RWPE2 (cell line): ENCODE measurements at regions not wholly inside any gene's neighbourhood (a gene's known extent, or its start where the extent isn't known, plus 50 kb on each side); places are given as distances from the start of the nearest gene placed in this dataset.

Experiments used
- ATAC-seq: fragments of 200-7000 bp; cut with Tn5 transposase; 3 replicates; pipeline ENCODE4 v1.9.1; 2021; ENCODE audit warnings: low read depth
- DNase-seq: peaks from one replicate; pipeline ENCODE4 v3.0.0-alpha.2; 2020; ENCODE audit warnings: low spot score
- H3K27ac ChIP-seq: fragments of 450-650 bp; 2 replicates; pipeline ENCODE4 v1.5.1; 2017; ENCODE audit warnings: mild to moderate bottlenecking; ENCODE audit not compliant: poor library complexity, severe bottlenecking
- H3K27me3 ChIP-seq: fragments of 250-450 bp; sonication (Bioruptor Pico); 2 replicates; pipeline ENCODE4 v1.5.1; 2021; ENCODE audit warnings: mild to moderate bottlenecking, moderate library complexity; ENCODE audit not compliant: insufficient read depth, poor library complexity, severe bottlenecking
- H3K36me3 ChIP-seq: fragments of 250-450 bp; sonication (Bioruptor Pico); 2 replicates; pipeline ENCODE4 v1.5.1; 2020; ENCODE audit warnings: low read depth, mild to moderate bottlenecking, moderate library complexity
- H3K4me1 ChIP-seq: fragments of 250-450 bp; sonication (Bioruptor Pico); 2 replicates; pipeline ENCODE4 v1.5.1; 2021; ENCODE audit warnings: mild to moderate bottlenecking, moderate library complexity; ENCODE audit not compliant: insufficient read depth, poor library complexity, severe bottlenecking
- H3K4me3 ChIP-seq: fragments of 250-450 bp; sonication (Bioruptor Pico); 2 replicates; pipeline ENCODE4 v1.5.1; 2021; ENCODE audit warnings: mild to moderate bottlenecking, moderate library complexity; ENCODE audit not compliant: severe bottlenecking
- H3K9me3 ChIP-seq: fragments of 250-450 bp; sonication (Bioruptor Pico); 2 replicates; pipeline ENCODE4 v1.5.1; 2021; ENCODE audit warnings: mild to moderate bottlenecking, moderate library complexity; ENCODE audit not compliant: severe bottlenecking
- TF ChIP-seq, protein P1 (sequence below): fragments of 450-650 bp; IDR thresholded peaks from one replicate; pipeline ENCODE4 v1.5.1; 2017; ENCODE audit warnings: mild to moderate bottlenecking, moderate library complexity; ENCODE audit not compliant: poor library complexity, severe bottlenecking

DNA sequence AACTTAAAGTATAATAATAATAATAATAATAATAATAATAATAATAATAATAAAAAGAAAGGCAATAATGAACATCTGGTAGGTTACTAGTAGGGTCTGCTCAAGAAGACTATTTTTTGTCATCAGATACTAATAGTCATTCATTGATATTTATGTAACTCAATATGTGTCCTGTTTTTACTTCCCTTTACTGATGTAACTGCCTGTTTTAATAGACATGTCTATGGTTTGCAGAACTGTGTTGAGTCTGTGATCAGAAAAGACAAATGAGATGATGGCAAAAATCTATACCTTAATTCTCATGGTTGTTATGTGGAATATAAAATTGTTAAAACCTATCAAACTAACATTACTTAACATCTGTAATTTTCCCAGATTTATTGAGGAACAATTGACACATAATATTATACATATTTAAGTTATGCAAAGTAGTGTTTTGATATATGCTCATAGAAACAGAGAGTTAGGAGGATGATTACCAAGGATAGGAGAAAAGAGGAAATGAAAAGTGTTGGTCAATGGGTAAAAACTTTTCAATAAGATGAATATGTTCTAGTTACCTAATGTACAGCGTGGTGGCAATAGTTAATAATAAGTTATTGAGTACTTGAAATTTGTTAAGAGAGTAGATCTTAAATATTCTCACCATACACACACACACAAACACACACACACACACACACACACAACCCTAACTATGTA, 699.4 kb downstream of the ZPLD1 start:
- H3K9me3 ChIP-seq = no peaks in the 10 kb centered on the region
- H3K4me1 ChIP-seq = no peaks in the 10 kb centered on the region
- no peak overlapping the region for H3K27ac ChIP-seq
- DNase-seq (no peak), ATAC-seq (no peak)
- no peaks in the 10 kb centered on the region for H3K27me3 ChIP-seq
- no peaks in the 10 kb centered on the region for H3K36me3 ChIP-seq
- H3K4me3 ChIP-seq = no peak overlapping the region
- TF ChIP-seq, protein P1, sequence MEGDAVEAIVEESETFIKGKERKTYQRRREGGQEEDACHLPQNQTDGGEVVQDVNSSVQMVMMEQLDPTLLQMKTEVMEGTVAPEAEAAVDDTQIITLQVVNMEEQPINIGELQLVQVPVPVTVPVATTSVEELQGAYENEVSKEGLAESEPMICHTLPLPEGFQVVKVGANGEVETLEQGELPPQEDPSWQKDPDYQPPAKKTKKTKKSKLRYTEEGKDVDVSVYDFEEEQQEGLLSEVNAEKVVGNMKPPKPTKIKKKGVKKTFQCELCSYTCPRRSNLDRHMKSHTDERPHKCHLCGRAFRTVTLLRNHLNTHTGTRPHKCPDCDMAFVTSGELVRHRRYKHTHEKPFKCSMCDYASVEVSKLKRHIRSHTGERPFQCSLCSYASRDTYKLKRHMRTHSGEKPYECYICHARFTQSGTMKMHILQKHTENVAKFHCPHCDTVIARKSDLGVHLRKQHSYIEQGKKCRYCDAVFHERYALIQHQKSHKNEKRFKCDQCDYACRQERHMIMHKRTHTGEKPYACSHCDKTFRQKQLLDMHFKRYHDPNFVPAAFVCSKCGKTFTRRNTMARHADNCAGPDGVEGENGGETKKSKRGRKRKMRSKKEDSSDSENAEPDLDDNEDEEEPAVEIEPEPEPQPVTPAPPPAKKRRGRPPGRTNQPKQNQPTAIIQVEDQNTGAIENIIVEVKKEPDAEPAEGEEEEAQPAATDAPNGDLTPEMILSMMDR = no peak

DNA sequence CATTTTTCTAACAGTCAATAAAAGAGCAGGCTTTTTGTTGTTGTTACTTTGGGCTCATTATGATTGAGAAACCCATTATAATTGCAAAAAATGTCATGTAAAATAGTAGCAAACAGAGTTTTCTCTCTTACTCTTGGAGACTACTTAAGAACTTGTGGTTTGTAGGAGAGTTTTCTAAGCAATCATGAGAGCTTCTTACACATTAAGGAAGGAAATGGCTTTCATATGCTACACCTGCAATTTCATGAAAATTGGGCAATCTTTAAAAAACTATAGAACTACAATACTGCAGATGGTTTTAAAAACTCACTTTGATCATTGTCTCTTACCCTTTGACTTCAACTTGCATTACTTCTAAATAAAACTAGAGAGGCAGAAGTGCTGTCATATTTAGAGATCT, 701.8 kb downstream of the ZPLD1 start:
- DNase-seq (no peak), ATAC-seq (no peak)
- no peaks in the 10 kb centered on the region for H3K36me3 ChIP-seq
- H3K27me3 ChIP-seq = no peaks in the 10 kb centered on the region
- no peak overlapping the region for H3K4me3 ChIP-seq
- TF ChIP-seq, protein P1 = no peak
- H3K4me1 ChIP-seq = no peaks in the 10 kb centered on the region
- H3K9me3 ChIP-seq = no peaks in the 10 kb centered on the region
- no peak overlapping the region for H3K27ac ChIP-seq

DNA sequence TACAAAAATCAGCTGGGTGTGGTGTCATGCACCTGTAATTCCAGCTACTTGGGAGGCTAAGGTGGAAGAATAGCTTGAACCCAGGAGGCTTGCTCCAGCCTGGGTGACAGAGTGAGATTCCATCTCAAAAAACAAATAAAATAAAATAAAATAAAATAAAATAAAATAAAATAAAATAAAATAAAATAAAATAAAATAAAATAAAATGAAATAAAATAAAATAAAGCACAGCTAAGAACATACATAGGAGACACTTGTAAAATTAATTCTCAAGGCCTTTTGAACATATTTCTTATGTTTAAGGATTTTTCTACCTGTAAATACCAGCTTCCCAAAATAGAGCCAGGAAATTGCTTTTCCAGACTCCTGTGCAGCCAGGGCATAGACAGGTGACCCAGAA, 703.0 kb downstream of the ZPLD1 start:
- no peaks in the 10 kb centered on the region for H3K4me1 ChIP-seq
- no peaks in the 10 kb centered on the region for H3K36me3 ChIP-seq
- no peak for ATAC-seq
- no peak overlapping the region for H3K4me3 ChIP-seq
- no peak overlapping the region for H3K27ac ChIP-seq
- no peaks in the 10 kb centered on the region for H3K27me3 ChIP-seq
- H3K9me3 ChIP-seq = no peaks in the 10 kb centered on the region
- no peak for DNase-seq
- TF ChIP-seq, protein P1 = no peak

DNA sequence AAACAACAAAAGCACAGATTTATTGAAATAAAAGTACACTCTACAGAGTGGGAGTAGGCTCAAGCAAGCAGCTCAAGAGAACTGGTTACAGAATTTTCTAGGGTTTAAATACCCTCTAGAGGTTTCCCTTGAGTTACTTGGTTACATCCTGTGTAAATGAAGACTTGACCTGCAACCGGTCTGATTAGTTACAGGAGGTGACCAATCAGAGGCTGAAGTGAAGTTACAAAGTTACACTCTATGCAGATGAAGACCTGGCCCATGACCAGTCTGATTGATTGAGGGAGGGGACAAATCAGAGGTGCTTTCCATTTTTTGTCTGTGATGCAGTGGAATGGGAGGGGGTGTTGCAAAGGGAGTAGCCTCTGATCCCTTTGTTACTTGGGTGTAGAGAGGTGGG, 723.4 kb downstream of the ZPLD1 start:
- H3K36me3 ChIP-seq = no peaks in the 10 kb centered on the region
- no peaks in the 10 kb centered on the region for H3K4me1 ChIP-seq
- no peak for ATAC-seq
- no peaks in the 10 kb centered on the region for H3K9me3 ChIP-seq
- TF ChIP-seq, protein P1 = no peak
- H3K4me3 ChIP-seq = no peak overlapping the region
- DNase-seq = no peak
- H3K27me3 ChIP-seq = no peaks in the 10 kb centered on the region
- H3K27ac ChIP-seq = no peak overlapping the region

DNA sequence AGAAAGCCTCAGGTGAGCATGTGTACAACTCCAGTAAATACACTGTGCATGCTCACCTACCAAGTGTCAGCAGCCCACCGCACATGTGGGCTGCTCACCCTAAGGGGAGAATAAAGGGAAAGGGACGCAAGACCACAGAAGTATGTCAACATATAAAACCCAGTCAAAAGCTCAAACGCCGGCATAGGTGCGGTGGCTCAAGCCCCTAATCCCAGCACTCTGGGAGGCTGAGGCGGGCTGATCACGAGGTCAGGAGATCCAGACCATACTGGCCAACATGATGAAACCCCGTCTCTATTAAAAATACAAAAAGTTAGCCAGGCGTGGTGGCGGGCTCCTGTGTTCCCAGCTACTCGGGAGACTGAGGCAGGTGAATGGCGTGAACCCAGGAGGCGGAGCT, 732.1 kb downstream of the ZPLD1 start:
- TF ChIP-seq, protein P1 = no peak
- H3K9me3 ChIP-seq = no peaks in the 10 kb centered on the region
- H3K27ac ChIP-seq = no peak overlapping the region
- no peaks in the 10 kb centered on the region for H3K27me3 ChIP-seq
- no peaks in the 10 kb centered on the region for H3K36me3 ChIP-seq
- H3K4me3 ChIP-seq = no peak overlapping the region
- no peaks in the 10 kb centered on the region for H3K4me1 ChIP-seq
- ATAC-seq = no peak
- no peak for DNase-seq
